Left ventricle myocardium inferior (tissue), 1 donor: ENCODE measurements at regions not wholly inside any gene's neighbourhood (a gene's known extent, or its start where the extent isn't known, plus 50 kb on each side); places are given as distances from the start of the nearest gene placed in this dataset.

Experiments
- DNase-seq: peaks from one replicate; pipeline ENCODE4 v3.0.0-alpha.2; 2020
- H3K27ac ChIP-seq: fragments of 200-600 bp; replicated peaks from 2 replicates; pipeline ENCODE4 v1.8.0; 2021
- H3K27me3 ChIP-seq: fragments of 200-600 bp; 2 replicates; pipeline ENCODE4 v1.8.0; 2021; ENCODE audit warnings: low read depth
- H3K36me3 ChIP-seq: fragments of 200-600 bp; 2 replicates; pipeline ENCODE4 v1.8.0; 2021
- H3K4me1 ChIP-seq: fragments of 200-600 bp; 2 replicates; pipeline ENCODE4 v1.8.0; 2021
- H3K4me3 ChIP-seq: fragments of 200-600 bp; 2 replicates; pipeline ENCODE4 v1.8.0; 2021; ENCODE audit warnings: mild to moderate bottlenecking, moderate library complexity
- H3K9me3 ChIP-seq: fragments of 200-600 bp; replicated peaks from 2 replicates; pipeline ENCODE4 v1.8.0; 2021
- CTCF ChIP-seq: fragments of 200-600 bp; IDR thresholded peaks from 2 replicates; pipeline ENCODE4 v1.8.0; 2021; ENCODE audit warnings: antibody characterized with exemption, mild to moderate bottlenecking, borderline replicate concordance
- intact Hi-C: fragments of 100-400 bp; cut with micrococcal nuclease; formaldehyde crosslinking; loops from one replicate; pipeline ENCODE4 v1.11.0; 2022
- donor health status: DM: no; HTN: yes; CAD: no; lungs with severe emphysema.

GRCh38 chr10:121205625-121206024, 354.5 kb downstream of the WDR11 start:
- intact Hi-C loops = no loop called here
- H3K27ac ChIP-seq = no peak overlapping the region
- no peaks in the 10 kb centered on the region for H3K9me3 ChIP-seq
- no peak for DNase-seq
- H3K4me1 ChIP-seq = no peaks in the 10 kb centered on the region
- H3K27me3 ChIP-seq = peaks cover 17% of the 10 kb centered on the region
- no peaks in the 10 kb centered on the region for H3K36me3 ChIP-seq
- TF ChIP-seq CTCF = no peak
- H3K4me3 ChIP-seq = no peak overlapping the region

- Histone ChIP-seq H3K36me3 (no peaks in the 10 kb centered on the region), H3K27ac (no peak overlapping the region), H3K9me3 (no peaks in the 10 kb centered on the region), H3K4me3 (no peak overlapping the region), H3K27me3 (peaks cover 45% of the 10 kb centered on the region), H3K4me1 (no peaks in the 10 kb centered on the region)
- no peak for DNase-seq
- TF ChIP-seq CTCF = no peak
- intact Hi-C loops = no loop called here
Observed at GRCh38 chr10:121211446-121211845, 360.3 kb downstream of the WDR11 start.

GRCh38 chr10:121213437-121213836, 362.3 kb downstream of the WDR11 start:
- no peaks in the 10 kb centered on the region for H3K4me1 ChIP-seq
- H3K36me3 ChIP-seq = no peaks in the 10 kb centered on the region
- no peaks in the 10 kb centered on the region for H3K9me3 ChIP-seq
- H3K27me3 ChIP-seq = peaks cover 55% of the 10 kb centered on the region
- no peak for TF ChIP-seq CTCF
- no peak overlapping the region for H3K27ac ChIP-seq
- no peak overlapping the region for H3K4me3 ChIP-seq
- DNase-seq = no peak
- intact Hi-C loops = no loop called here

- no peak for TF ChIP-seq CTCF
- H3K27ac ChIP-seq = no peak overlapping the region
- no peaks in the 10 kb centered on the region for H3K4me1 ChIP-seq
- H3K9me3 ChIP-seq = no peaks in the 10 kb centered on the region
- intact Hi-C loops = no loop called here
- H3K4me3 ChIP-seq = no peak overlapping the region
- H3K36me3 ChIP-seq = no peaks in the 10 kb centered on the region
- no peak for DNase-seq
- peaks cover 52% of the 10 kb centered on the region for H3K27me3 ChIP-seq
Observed at GRCh38 chr10:121216295-121216694, 365.1 kb downstream of the WDR11 start.

- Histone ChIP-seq H3K36me3 (no peaks in the 10 kb centered on the region), H3K27ac (no peak overlapping the region), H3K27me3 (peaks cover 52% of the 10 kb centered on the region), H3K4me3 (no peak overlapping the region), H3K4me1 (no peaks in the 10 kb centered on the region), H3K9me3 (no peaks in the 10 kb centered on the region)
- TF ChIP-seq CTCF = no peak
- intact Hi-C loops = no loop called here
- peak; percentile 15 for DNase-seq
Observed at GRCh38 chr10:121216721-121217181, 365.6 kb downstream of the WDR11 start.

GRCh38 chr10:121217331-121217730, 366.2 kb downstream of the WDR11 start:
- DNase-seq = no peak
- intact Hi-C loops = no loop called here
- no peak for TF ChIP-seq CTCF
- no peak overlapping the region for H3K27ac ChIP-seq
- H3K9me3 ChIP-seq = no peaks in the 10 kb centered on the region
- H3K36me3 ChIP-seq = no peaks in the 10 kb centered on the region
- H3K4me3 ChIP-seq = no peak overlapping the region
- H3K4me1 ChIP-seq = no peaks in the 10 kb centered on the region
- H3K27me3 ChIP-seq = peaks cover 52% of the 10 kb centered on the region
